ENCODE measurements at regions not wholly inside any gene's neighbourhood (a gene's known extent, or its start where the extent isn't known, plus 50 kb on each side); places are given as distances from the start of the nearest gene placed in this dataset.

DNA sequence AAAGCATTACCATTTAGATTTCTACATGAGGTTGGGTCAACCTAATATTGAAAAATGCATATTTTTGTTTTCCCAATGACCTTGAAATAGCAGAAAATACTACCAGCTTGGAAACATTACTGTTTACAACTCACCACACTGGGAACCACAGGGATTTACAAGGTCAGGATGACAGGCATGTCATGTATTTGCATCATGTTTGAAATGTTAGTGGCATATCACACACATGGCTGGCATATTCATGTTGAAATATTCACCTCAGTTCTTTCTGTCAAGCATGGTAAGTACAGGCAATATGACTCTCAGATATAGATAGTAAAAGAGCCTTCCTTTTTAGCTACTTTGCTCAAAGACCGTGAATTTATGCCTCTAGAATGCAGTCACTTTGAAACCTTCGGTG, 593.5 kb downstream of the NOVA1 start:
- Histone ChIP-seq H3K36me3 (ENCODE audit: control insufficient read depth, insufficient read depth, low read length) (no peaks in the 10 kb centered on the region), H3K9ac (ENCODE audit: insufficient read depth in 1 of 2, low read depth in 2 of 2, low read length in 2 of 2) (no peak overlapping the region), H3K27me3 (ENCODE audit: control insufficient read depth in 2 of 2, insufficient read depth in 2 of 2, low read length in 2 of 2) (no peaks in the 10 kb centered on the region), H3K4me1 (replicated peaks in 1 of 2; ENCODE audit: control insufficient read depth in 2 of 2, insufficient read depth in 2 of 2, low read length in 2 of 2) (no peaks in the 10 kb centered on the region), H3K27ac (ENCODE audit: extremely low read depth, low read depth, low read length) (no peak overlapping the region), H4K20me1 (replicated peaks; ENCODE audit: control insufficient read depth, insufficient read depth, low read length) (no peaks in the 10 kb centered on the region), H3K4me2 (ENCODE audit: insufficient read depth, low read length) (no peak overlapping the region), H3K9me1 (ENCODE audit: control insufficient read depth, insufficient read depth, low read length) (no peaks in the 10 kb centered on the region), H2AFZ (ENCODE audit: low read depth, low read length) (no peak overlapping the region), H3K4me3 (no peak overlapping the region), H3K79me2 (ENCODE audit: control insufficient read depth, insufficient read depth, low read length) (no peaks in the 10 kb centered on the region), H3K9me3 (replicated peaks; ENCODE audit: control insufficient read depth, insufficient read depth, low read depth, low read length) (no peaks in the 10 kb centered on the region)
- TF ChIP-seq CBFA2T2 (conservative IDR thresholded peaks at IDR 0.05) (no peak), PURB (CRISPR knock-in tag; IDR thresholded peaks at IDR 0.05; ENCODE audit: low read depth) (no peak), PHB2 (IDR thresholded peaks at IDR 0.05; ENCODE audit: low read depth) (no peak), MEF2D (tag; conservative IDR thresholded peaks at IDR 0.05; ENCODE audit: low read depth) (no peak), SIX5 (IDR thresholded peaks at IDR 0.05; ENCODE audit: borderline replicate concordance in 1 of 2, insufficient read depth in 1 of 2, low read depth in 1 of 2, low read length in 2 of 2) (no peak), ZSCAN29 (IDR thresholded peaks at IDR 0.05) (no peak), E2F3 (CRISPR knock-in tag; IDR thresholded peaks at IDR 0.05) (no peak), TSC22D4 (tag; IDR thresholded peaks at IDR 0.05) (no peak), SMC3 (conservative IDR thresholded peaks at IDR 0.05; ENCODE audit: insufficient read depth, low read depth, low read length) (no peak)
- TF ChIP-seq, protein P1, sequence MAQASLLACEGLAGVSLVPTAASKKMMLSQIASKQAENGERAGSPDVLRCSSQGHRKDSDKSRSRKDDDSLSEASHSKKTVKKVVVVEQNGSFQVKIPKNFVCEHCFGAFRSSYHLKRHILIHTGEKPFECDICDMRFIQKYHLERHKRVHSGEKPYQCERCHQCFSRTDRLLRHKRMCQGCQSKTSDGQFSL (CRISPR knock-in tag; IDR thresholded peaks at IDR 0.05), result no peak
- TF ChIP-seq, protein P1 (tag; IDR thresholded peaks at IDR 0.05), result no peak
- TF ChIP-seq, protein P2, sequence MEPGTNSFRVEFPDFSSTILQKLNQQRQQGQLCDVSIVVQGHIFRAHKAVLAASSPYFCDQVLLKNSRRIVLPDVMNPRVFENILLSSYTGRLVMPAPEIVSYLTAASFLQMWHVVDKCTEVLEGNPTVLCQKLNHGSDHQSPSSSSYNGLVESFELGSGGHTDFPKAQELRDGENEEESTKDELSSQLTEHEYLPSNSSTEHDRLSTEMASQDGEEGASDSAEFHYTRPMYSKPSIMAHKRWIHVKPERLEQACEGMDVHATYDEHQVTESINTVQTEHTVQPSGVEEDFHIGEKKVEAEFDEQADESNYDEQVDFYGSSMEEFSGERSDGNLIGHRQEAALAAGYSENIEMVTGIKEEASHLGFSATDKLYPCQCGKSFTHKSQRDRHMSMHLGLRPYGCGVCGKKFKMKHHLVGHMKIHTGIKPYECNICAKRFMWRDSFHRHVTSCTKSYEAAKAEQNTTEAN (CRISPR knock-in tag; IDR thresholded peaks at IDR 0.05), result no peak
- TF ChIP-seq, protein P3, sequence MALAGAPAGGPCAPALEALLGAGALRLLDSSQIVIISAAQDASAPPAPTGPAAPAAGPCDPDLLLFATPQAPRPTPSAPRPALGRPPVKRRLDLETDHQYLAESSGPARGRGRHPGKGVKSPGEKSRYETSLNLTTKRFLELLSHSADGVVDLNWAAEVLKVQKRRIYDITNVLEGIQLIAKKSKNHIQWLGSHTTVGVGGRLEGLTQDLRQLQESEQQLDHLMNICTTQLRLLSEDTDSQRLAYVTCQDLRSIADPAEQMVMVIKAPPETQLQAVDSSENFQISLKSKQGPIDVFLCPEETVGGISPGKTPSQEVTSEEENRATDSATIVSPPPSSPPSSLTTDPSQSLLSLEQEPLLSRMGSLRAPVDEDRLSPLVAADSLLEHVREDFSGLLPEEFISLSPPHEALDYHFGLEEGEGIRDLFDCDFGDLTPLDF (CRISPR knock-in tag; IDR thresholded peaks at IDR 0.05), result no peak
- TF ChIP-seq, protein P4, sequence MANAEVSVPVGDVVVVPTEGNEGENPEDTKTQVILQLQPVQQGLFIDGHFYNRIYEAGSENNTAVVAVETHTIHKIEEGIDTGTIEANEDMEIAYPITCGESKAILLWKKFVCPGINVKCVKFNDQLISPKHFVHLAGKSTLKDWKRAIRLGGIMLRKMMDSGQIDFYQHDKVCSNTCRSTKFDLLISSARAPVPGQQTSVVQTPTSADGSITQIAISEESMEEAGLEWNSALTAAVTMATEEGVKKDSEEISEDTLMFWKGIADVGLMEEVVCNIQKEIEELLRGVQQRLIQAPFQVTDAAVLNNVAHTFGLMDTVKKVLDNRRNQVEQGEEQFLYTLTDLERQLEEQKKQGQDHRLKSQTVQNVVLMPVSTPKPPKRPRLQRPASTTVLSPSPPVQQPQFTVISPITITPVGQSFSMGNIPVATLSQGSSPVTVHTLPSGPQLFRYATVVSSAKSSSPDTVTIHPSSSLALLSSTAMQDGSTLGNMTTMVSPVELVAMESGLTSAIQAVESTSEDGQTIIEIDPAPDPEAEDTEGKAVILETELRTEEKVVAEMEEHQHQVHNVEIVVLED (CRISPR knock-in tag; IDR thresholded peaks at IDR 0.05), result no peak
- POLR2A ChIA-PET, result no interaction called here
- FAIRE-seq (no peak), ATAC-seq (no peak), DNase-seq (ENCODE audit: extremely low read depth in 1 of 4, low spot score in 3 of 4) (no peak)
- WGBS (ENCODE audit: insufficient coverage, low coverage, missing lambda C conversion rate), result 11% methylated on average over 2 of the region's 2 CpGs
- CTCF ChIA-PET (ENCODE audit: low intra/inter-chr PET ratio), result no interaction called here
- in situ Hi-C loops (cut with MboI), result no loop called here
- no TSS peak for BruUV-seq (replicated peaks)
- intact Hi-C loops (cut with micrococcal nuclease), result no loop called here

All from K562 (cell line).